ENCODE measurements at regions not wholly inside any gene's neighbourhood (a gene's known extent, or its start where the extent isn't known, plus 50 kb on each side); places are given as distances from the start of the nearest gene placed in this dataset.

- Histone ChIP-seq H3K36me3 (no peaks in the 10 kb centered on the region), H3K27me3 (no peaks in the 10 kb centered on the region), H3K9me3 (no peaks in the 10 kb centered on the region), H3K4me1 (no peaks in the 10 kb centered on the region), H3K27ac (no peak overlapping the region), H3K4me3 (no peak overlapping the region)
- no peak for DNase-seq (ENCODE audit: extremely low spot score in 2 of 2)
- intact Hi-C loops (cut with DNase I): no loop called here
- TF ChIP-seq POLR2AphosphoS5 (IDR thresholded peaks at IDR 0.05; ENCODE audit: insufficient read depth in 1 of 2, low read depth in 1 of 2): no peak
Measured at GRCh38 chr2:22821458-22821857, 563.5 kb upstream of the KLHL29 start.

GRCh38 chr2:22822835-22823234, 562.1 kb upstream of the KLHL29 start:
- Histone ChIP-seq H3K9me3 (no peaks in the 10 kb centered on the region), H3K27ac (no peak overlapping the region), H3K27me3 (no peaks in the 10 kb centered on the region), H3K4me3 (no peak overlapping the region), H3K4me1 (no peaks in the 10 kb centered on the region), H3K36me3 (no peaks in the 10 kb centered on the region)
- intact Hi-C loops (cut with DNase I): no loop called here
- no peak for DNase-seq (ENCODE audit: extremely low spot score in 2 of 2)
- no peak for TF ChIP-seq POLR2A (IDR thresholded peaks at IDR 0.05)
- no peak for TF ChIP-seq POLR2AphosphoS5 (IDR thresholded peaks at IDR 0.05; ENCODE audit: insufficient read depth in 1 of 2, low read depth in 1 of 2)
- TF ChIP-seq CTCF (IDR thresholded peaks at IDR 0.05): no peak

- Histone ChIP-seq H3K27ac (no peak overlapping the region), H3K36me3 (no peaks in the 10 kb centered on the region), H3K4me1 (no peaks in the 10 kb centered on the region), H3K9me3 (no peaks in the 10 kb centered on the region), H3K27me3 (no peaks in the 10 kb centered on the region), H3K4me3 (no peak overlapping the region)
- no peak for TF ChIP-seq CTCF (IDR thresholded peaks at IDR 0.05)
- no peak for TF ChIP-seq POLR2A (IDR thresholded peaks at IDR 0.05)
- no peak for TF ChIP-seq POLR2AphosphoS5 (IDR thresholded peaks at IDR 0.05; ENCODE audit: insufficient read depth in 1 of 2, low read depth in 1 of 2)
- intact Hi-C loops (cut with DNase I): no loop called here
- no peak for DNase-seq (ENCODE audit: extremely low spot score in 2 of 2)
Measured at GRCh38 chr2:22824618-22825017, 560.4 kb upstream of the KLHL29 start.

GRCh38 chr2:22826703-22827102, 558.3 kb upstream of the KLHL29 start:
- Histone ChIP-seq H3K4me1 (no peaks in the 10 kb centered on the region), H3K4me3 (no peak overlapping the region), H3K36me3 (no peaks in the 10 kb centered on the region), H3K27ac (no peak overlapping the region), H3K9me3 (no peaks in the 10 kb centered on the region), H3K27me3 (no peaks in the 10 kb centered on the region)
- intact Hi-C loops (cut with DNase I): no loop called here
- DNase-seq (ENCODE audit: extremely low spot score in 2 of 2): no peak
- TF ChIP-seq POLR2AphosphoS5 (IDR thresholded peaks at IDR 0.05; ENCODE audit: insufficient read depth in 1 of 2, low read depth in 1 of 2): no peak
- no peak for TF ChIP-seq CTCF (IDR thresholded peaks at IDR 0.05)
- no peak for TF ChIP-seq POLR2A (IDR thresholded peaks at IDR 0.05)

GRCh38 chr2:22829791-22830190, 555.2 kb upstream of the KLHL29 start:
- Histone ChIP-seq H3K27ac (no peak overlapping the region), H3K27me3 (no peaks in the 10 kb centered on the region), H3K36me3 (no peaks in the 10 kb centered on the region), H3K9me3 (no peaks in the 10 kb centered on the region), H3K4me3 (no peak overlapping the region), H3K4me1 (no peaks in the 10 kb centered on the region)
- intact Hi-C loops (cut with DNase I): no loop called here
- no peak for TF ChIP-seq POLR2AphosphoS5 (IDR thresholded peaks at IDR 0.05; ENCODE audit: insufficient read depth in 1 of 2, low read depth in 1 of 2)
- DNase-seq (ENCODE audit: extremely low spot score in 2 of 2): no peak

GRCh38 chr2:22832196-22832595, 552.8 kb upstream of the KLHL29 start:
- H3K36me3 ChIP-seq: no peaks in the 10 kb centered on the region
- DNase-seq (ENCODE audit: extremely low spot score in 2 of 2): no peak
- intact Hi-C loops (cut with DNase I): no loop called here
- TF ChIP-seq POLR2AphosphoS5 (IDR thresholded peaks at IDR 0.05; ENCODE audit: insufficient read depth in 1 of 2, low read depth in 1 of 2) (no peak), POLR2A (IDR thresholded peaks at IDR 0.05) (no peak), CTCF (IDR thresholded peaks at IDR 0.05) (no peak)
- H3K9me3 ChIP-seq: no peaks in the 10 kb centered on the region
- no peaks in the 10 kb centered on the region for H3K4me1 ChIP-seq
- H3K27me3 ChIP-seq: no peaks in the 10 kb centered on the region
- no peak overlapping the region for H3K4me3 ChIP-seq
- no peak overlapping the region for H3K27ac ChIP-seq

All from vagina (tissue), 2 donors.